ENCODE measurements at regions not wholly inside any gene's neighbourhood (a gene's known extent, or its start where the extent isn't known, plus 50 kb on each side); places are given as distances from the start of the nearest gene placed in this dataset.

GRCh38 chr6:11296449-11297375 is 64.2 kb upstream of the NEDD9 start:
- TF ChIP-seq CTCF (IDR thresholded peaks at IDR 0.05) (no peak), ZFX (IDR thresholded peaks at IDR 0.05; ENCODE audit: borderline replicate concordance) (no peak)
- no peak overlapping the region for H3K27ac ChIP-seq

GRCh38 chr6:11295969-11296368 is 63.5 kb upstream of the NEDD9 start:
- H3K27ac ChIP-seq: no peak overlapping the region
- TF ChIP-seq CTCF (IDR thresholded peaks at IDR 0.05) (no peak), ZFX (IDR thresholded peaks at IDR 0.05; ENCODE audit: borderline replicate concordance) (no peak)

- H3K27ac ChIP-seq: no peak overlapping the region
- no peak for TF ChIP-seq ZFX (IDR thresholded peaks at IDR 0.05; ENCODE audit: borderline replicate concordance)
- TF ChIP-seq CTCF (IDR thresholded peaks at IDR 0.05): no peak
Measured at GRCh38 chr6:11294228-11294627, 61.8 kb upstream of the NEDD9 start.

- no peak overlapping the region for H3K27ac ChIP-seq
- TF ChIP-seq CTCF (IDR thresholded peaks at IDR 0.05) (no peak), ZFX (IDR thresholded peaks at IDR 0.05; ENCODE audit: borderline replicate concordance) (no peak)
Measured at GRCh38 chr6:11292594-11293236, 60.2 kb upstream of the NEDD9 start.

GRCh38 chr6:11292091-11292490 is 59.6 kb upstream of the NEDD9 start:
- no peak overlapping the region for H3K27ac ChIP-seq
- TF ChIP-seq ZFX (IDR thresholded peaks at IDR 0.05; ENCODE audit: borderline replicate concordance) (no peak), CTCF (IDR thresholded peaks at IDR 0.05) (no peak)

- no peak overlapping the region for H3K27ac ChIP-seq
- no peak for TF ChIP-seq ZFX (IDR thresholded peaks at IDR 0.05; ENCODE audit: borderline replicate concordance)
- TF ChIP-seq CTCF (IDR thresholded peaks at IDR 0.05): no peak
Measured at GRCh38 chr6:11291582-11291981, 59.1 kb upstream of the NEDD9 start.

- no peak for TF ChIP-seq CTCF (IDR thresholded peaks at IDR 0.05)
- TF ChIP-seq ZFX (IDR thresholded peaks at IDR 0.05; ENCODE audit: borderline replicate concordance): no peak
- no peak overlapping the region for H3K27ac ChIP-seq
Measured at GRCh38 chr6:11290027-11290426, 57.6 kb upstream of the NEDD9 start.
